GM21515 (cell line): ENCODE measurements at regions not wholly inside any gene's neighbourhood (a gene's known extent, or its start where the extent isn't known, plus 50 kb on each side); places are given as distances from the start of the nearest gene placed in this dataset.
"Not testable (repeated sequence)": the region's sequence is repeated elsewhere in the genome, so short reads cannot be mapped to it uniquely, and the experiment has no call there.

Experiments
- ATAC-seq: cut with Tn5 transposase; IDR thresholded peaks from one replicate; pipeline ENCODE4 v1.9.1; 2021; ENCODE audit not compliant: unreplicated experiment

GRCh38 chr9:22508354-22508753 is 61.7 kb downstream of the DMRTA1 start:
- not testable (repeated sequence) for ATAC-seq

GRCh38 chr9:22508790-22509189 is 62.2 kb downstream of the DMRTA1 start:
- ATAC-seq, result no peak

- peak; percentile 73 for ATAC-seq
These were observed 65.9 kb downstream of the DMRTA1 start for GRCh38 chr9:22512495-22512894.

GRCh38 chr9:22514871-22515270 is 68.2 kb downstream of the DMRTA1 start:
- ATAC-seq, result no peak

GRCh38 chr9:22522206-22522740 is 75.6 kb downstream of the DMRTA1 start:
- ATAC-seq, result no peak

- ATAC-seq, result no peak
These were observed 81.9 kb downstream of the DMRTA1 start for GRCh38 chr9:22528485-22528884.

GRCh38 chr9:22529426-22530199 is 83.0 kb downstream of the DMRTA1 start:
- ATAC-seq, result no peak

- no peak for ATAC-seq
These were observed 89.2 kb downstream of the DMRTA1 start for GRCh38 chr9:22535780-22536179.

- ATAC-seq, result no peak
These were observed 91.1 kb downstream of the DMRTA1 start for GRCh38 chr9:22537721-22538120.

- ATAC-seq, result no peak
These were observed 102.0 kb downstream of the DMRTA1 start for GRCh38 chr9:22548625-22549024.

- no peak for ATAC-seq
These were observed 128.1 kb downstream of the DMRTA1 start for GRCh38 chr9:22574740-22575139.

GRCh38 chr9:22580788-22581187 is 134.2 kb downstream of the DMRTA1 start:
- no peak for ATAC-seq

- no peak for ATAC-seq
These were observed 135.6 kb downstream of the DMRTA1 start for GRCh38 chr9:22582221-22582620.

GRCh38 chr9:22588918-22589317 is 142.3 kb downstream of the DMRTA1 start:
- no peak for ATAC-seq

GRCh38 chr9:22590336-22591033 is 143.9 kb downstream of the DMRTA1 start:
- no peak for ATAC-seq

GRCh38 chr9:22595805-22596204 is 149.2 kb downstream of the DMRTA1 start:
- no peak for ATAC-seq

- ATAC-seq, result no peak
These were observed 170.5 kb downstream of the DMRTA1 start for GRCh38 chr9:22617156-22617555.

GRCh38 chr9:22622815-22623214 is 176.2 kb downstream of the DMRTA1 start:
- ATAC-seq, result no peak

- ATAC-seq, result no peak
These were observed 176.6 kb downstream of the DMRTA1 start for GRCh38 chr9:22623236-22623635.

GRCh38 chr9:22625540-22625939 is 178.9 kb downstream of the DMRTA1 start:
- ATAC-seq, result no peak

- ATAC-seq, result no peak
These were observed 196.9 kb downstream of the DMRTA1 start for GRCh38 chr9:22643541-22643940.

GRCh38 chr9:22645893-22646292 is 199.3 kb downstream of the DMRTA1 start:
- ATAC-seq, result no peak
